Nephron (organoid): ENCODE measurements at regions not wholly inside any gene's neighbourhood (a gene's known extent, or its start where the extent isn't known, plus 50 kb on each side); places are given as distances from the start of the nearest gene placed in this dataset.

Experiments used
- H3K27ac Mint-ChIP-seq, 3 experiments: 2 replicates each; pipeline ENCODE4 v1.8.0; 2020; ENCODE audit warnings: mixed read lengths in 3 of 3, mild to moderate bottlenecking in 2 of 3, moderate library complexity in 1 of 3
- H3K27me3 Mint-ChIP-seq: 2 replicates; pipeline ENCODE4 v1.8.0; 2021; ENCODE audit warnings: low read depth, mild to moderate bottlenecking, moderate library complexity, mixed read lengths
- H3K36me3 Mint-ChIP-seq: 2 replicates; pipeline ENCODE4 v1.8.0; 2020; ENCODE audit warnings: low read depth, mixed read lengths
- H3K4me1 Mint-ChIP-seq: 2 replicates; pipeline ENCODE4 v1.8.0; 2020; ENCODE audit warnings: mixed read lengths
- H3K4me3 Mint-ChIP-seq, 3 experiments: 2 replicates each; pipeline ENCODE4 v1.8.0; 2020; ENCODE audit warnings: mild to moderate bottlenecking in 3 of 3, mixed read lengths in 3 of 3, moderate library complexity in 2 of 3
- H3K9me3 Mint-ChIP-seq: 2 replicates; pipeline ENCODE4 v1.8.0; 2020; ENCODE audit warnings: mixed read lengths
- TF ChIP-seq, protein P1 (sequence below), 3 experiments: fragments of 200-600 bp; sonication (generic); IDR thresholded peaks; one replicate each; pipeline ENCODE4 v1.5.0; 2021; ENCODE audit warnings: antibody characterized with exemption in 3 of 3; ENCODE audit not compliant: unreplicated experiment in 3 of 3

DNA sequence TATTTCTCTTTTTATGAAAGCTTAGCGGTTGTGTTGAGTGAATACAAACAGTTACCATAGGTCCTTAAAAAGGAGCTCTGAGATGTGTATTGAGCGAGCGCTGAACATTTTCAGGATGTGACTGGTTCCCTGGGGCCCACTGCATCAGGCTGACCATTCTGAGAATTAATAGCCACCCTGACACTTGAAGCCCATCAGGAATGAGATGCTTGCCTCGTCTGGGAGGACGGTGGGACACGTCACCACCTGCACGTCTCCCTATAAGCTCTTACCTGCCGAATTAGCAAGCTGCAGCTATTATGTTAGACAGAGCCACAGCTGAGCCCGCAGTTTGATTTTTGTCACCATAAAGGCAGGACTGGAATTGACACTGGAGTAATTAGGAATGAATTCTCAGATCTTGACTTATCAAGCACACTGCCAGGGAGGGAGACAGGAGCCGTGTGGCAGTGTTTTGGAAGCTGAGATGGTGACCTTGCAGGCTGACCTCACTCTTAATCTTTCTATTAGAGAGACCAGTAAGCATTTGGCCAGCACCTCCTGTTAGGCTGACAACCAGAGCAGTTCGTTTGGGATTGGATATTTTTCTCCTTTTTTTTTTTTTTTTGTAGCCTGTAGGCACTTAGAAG is 373.1 kb upstream of the WWC1 start:
- no peak overlapping the region for H3K27ac Mint-ChIP-seq
- no peaks in the 10 kb centered on the region for H3K27me3 Mint-ChIP-seq
- H3K4me3 Mint-ChIP-seq: no peak overlapping the region
- H3K36me3 Mint-ChIP-seq: peaks cover 10% of the 10 kb centered on the region
- peaks cover 10% of the 10 kb centered on the region for H3K9me3 Mint-ChIP-seq
- H3K4me1 Mint-ChIP-seq: peaks cover 18% of the 10 kb centered on the region
- TF ChIP-seq, protein P1, sequence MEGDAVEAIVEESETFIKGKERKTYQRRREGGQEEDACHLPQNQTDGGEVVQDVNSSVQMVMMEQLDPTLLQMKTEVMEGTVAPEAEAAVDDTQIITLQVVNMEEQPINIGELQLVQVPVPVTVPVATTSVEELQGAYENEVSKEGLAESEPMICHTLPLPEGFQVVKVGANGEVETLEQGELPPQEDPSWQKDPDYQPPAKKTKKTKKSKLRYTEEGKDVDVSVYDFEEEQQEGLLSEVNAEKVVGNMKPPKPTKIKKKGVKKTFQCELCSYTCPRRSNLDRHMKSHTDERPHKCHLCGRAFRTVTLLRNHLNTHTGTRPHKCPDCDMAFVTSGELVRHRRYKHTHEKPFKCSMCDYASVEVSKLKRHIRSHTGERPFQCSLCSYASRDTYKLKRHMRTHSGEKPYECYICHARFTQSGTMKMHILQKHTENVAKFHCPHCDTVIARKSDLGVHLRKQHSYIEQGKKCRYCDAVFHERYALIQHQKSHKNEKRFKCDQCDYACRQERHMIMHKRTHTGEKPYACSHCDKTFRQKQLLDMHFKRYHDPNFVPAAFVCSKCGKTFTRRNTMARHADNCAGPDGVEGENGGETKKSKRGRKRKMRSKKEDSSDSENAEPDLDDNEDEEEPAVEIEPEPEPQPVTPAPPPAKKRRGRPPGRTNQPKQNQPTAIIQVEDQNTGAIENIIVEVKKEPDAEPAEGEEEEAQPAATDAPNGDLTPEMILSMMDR (IDR thresholded peaks at IDR 0.05; ENCODE audit: unreplicated experiment in 3 of 3): no peak

DNA sequence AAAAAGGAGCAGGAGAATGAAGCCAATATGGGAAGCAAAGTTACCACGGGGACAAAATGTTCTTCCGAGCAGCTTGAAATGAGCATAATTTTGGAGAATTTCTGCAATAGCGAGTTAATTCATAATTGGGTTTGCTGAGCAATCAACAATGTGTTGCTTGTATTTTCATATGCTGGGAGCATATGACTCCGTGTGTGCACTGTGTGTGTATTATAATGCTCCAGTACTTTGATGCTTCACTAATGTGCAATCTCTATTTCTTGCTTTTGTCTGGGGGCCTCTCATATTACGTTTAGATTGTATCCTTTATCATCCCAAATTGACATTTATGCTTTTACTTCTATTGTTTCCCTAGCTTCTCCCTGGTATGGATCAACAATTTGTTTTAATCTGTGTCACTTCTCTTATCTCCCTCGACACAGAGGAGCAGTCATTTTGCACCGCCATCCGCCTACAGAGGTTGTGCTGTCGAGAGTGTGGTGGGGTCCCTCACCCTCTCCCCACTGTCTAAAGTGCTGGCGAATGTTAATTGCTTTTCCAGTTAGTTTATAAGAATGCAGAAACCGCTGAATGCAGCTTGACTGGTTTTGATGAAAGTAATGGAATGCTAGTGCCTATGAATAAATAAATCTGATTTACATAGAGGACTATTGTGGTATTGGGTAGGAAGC is 372.5 kb upstream of the WWC1 start:
- H3K4me1 Mint-ChIP-seq: peaks cover 18% of the 10 kb centered on the region
- H3K4me3 Mint-ChIP-seq: no peak overlapping the region
- H3K27me3 Mint-ChIP-seq: no peaks in the 10 kb centered on the region
- peaks cover 10% of the 10 kb centered on the region for H3K9me3 Mint-ChIP-seq
- TF ChIP-seq, protein P1 (IDR thresholded peaks at IDR 0.05; ENCODE audit: unreplicated experiment in 3 of 3): no peak
- peak overlapping the region in 1 of 3 experiments; percentile 21 for H3K27ac Mint-ChIP-seq
- H3K36me3 Mint-ChIP-seq: peaks cover 10% of the 10 kb centered on the region

DNA sequence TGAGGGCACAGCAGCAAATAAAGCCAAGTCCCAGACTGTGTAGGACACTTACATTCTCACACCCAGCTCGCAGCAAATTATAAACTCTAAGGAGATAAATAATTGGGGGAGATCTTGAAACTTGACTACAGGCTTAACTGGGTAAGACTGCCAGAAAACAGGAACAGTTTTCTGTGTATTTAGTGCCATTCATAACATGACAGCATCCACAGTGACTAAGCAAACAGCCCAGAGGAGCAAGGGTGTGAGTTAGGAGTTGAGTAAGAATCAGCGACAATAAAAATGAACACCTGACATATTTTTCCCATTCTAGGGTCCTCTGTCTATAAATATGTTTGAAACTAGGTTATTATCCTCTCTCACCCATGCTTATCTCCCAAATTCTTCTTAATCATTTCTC is 370.9 kb upstream of the WWC1 start:
- Mint-ChIP-seq H3K4me1 (peaks cover 18% of the 10 kb centered on the region), H3K27me3 (no peaks in the 10 kb centered on the region), H3K36me3 (peaks cover 1% of the 10 kb centered on the region), H3K4me3 (no peak overlapping the region), H3K9me3 (peaks cover 4% of the 10 kb centered on the region), H3K27ac (no peak overlapping the region)
- TF ChIP-seq, protein P1 (IDR thresholded peaks at IDR 0.05; ENCODE audit: unreplicated experiment in 3 of 3): no peak

GRCh38 chr5:167921796-167922195 is 369.6 kb upstream of the WWC1 start:
- H3K4me3 Mint-ChIP-seq: no peak overlapping the region
- H3K27me3 Mint-ChIP-seq: no peaks in the 10 kb centered on the region
- no peaks in the 10 kb centered on the region for H3K36me3 Mint-ChIP-seq
- H3K27ac Mint-ChIP-seq: no peak overlapping the region
- TF ChIP-seq, protein P1 (IDR thresholded peaks at IDR 0.05; ENCODE audit: unreplicated experiment in 3 of 3): no peak
- H3K4me1 Mint-ChIP-seq: peaks cover 18% of the 10 kb centered on the region
- H3K9me3 Mint-ChIP-seq: peaks cover 6% of the 10 kb centered on the region

DNA sequence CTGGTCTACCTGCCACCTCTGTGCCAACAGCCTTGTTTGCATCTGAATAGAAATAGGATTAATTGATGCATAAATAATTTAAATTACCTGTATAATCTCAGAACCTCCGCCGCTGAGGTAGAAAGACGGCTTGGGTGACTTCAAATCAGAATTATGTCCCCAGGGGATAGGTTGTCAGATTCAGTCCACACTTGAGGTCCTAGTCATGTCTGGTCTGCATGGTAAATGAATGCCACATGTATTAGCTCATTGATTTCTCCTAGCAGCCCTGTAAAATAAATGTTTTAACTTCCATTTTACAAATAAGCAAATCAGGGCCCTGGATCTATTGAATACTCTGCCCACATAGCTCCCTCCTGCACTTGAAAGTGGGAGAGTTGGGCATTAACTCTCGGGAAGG is 368.0 kb upstream of the WWC1 start:
- Mint-ChIP-seq H3K27me3 (no peaks in the 10 kb centered on the region), H3K4me3 (no peak overlapping the region)

More for the DNA sequence above, 368.0 kb upstream of the WWC1 start:
- Mint-ChIP-seq H3K4me1 (peaks cover 15% of the 10 kb centered on the region), H3K27ac (no peak overlapping the region), H3K9me3 (peaks cover 6% of the 10 kb centered on the region), H3K36me3 (no peaks in the 10 kb centered on the region)
- TF ChIP-seq, protein P1 (IDR thresholded peaks at IDR 0.05; ENCODE audit: unreplicated experiment in 3 of 3): no peak
